SK-N-SH (cell line): ENCODE measurements at regions not wholly inside any gene's neighbourhood (a gene's known extent, or its start where the extent isn't known, plus 50 kb on each side); places are given as distances from the start of the nearest gene placed in this dataset.
A peak's percentile ranks its signal among the peaks of the same experiment; 100 is the strongest.

ENCODE experiments used
- CTCF ChIA-PET: fragments of 300-600, 350-600 bp; formaldehyde crosslinking; extraction: SDS; loops from one replicate; lab custom pipeline; 2021; lab: Yijun Ruan, JAX
- POLR2A ChIA-PET: fragments of 350-600 bp; sonication (Branson Sonifier 250); formaldehyde crosslinking; extraction: SDS; loops from one replicate; lab custom pipeline; 2020; ENCODE audit warnings: antibody characterized with exemption, inconsistent platforms; lab: Yijun Ruan, JAX
- DNase-seq: peaks from one replicate; pipeline ENCODE4 v3.0.0; 2012
- H2AFZ ChIP-seq: fragments of 200-600 bp; sonication (generic); 2 replicates; pipeline ENCODE4 v1.8.1; 2016; ENCODE audit warnings: antibody characterized with exemption, mild to moderate bottlenecking, low read depth
- H3F3A ChIP-seq: fragments of 200-600 bp; sonication (generic); replicated peaks from 2 replicates; pipeline ENCODE3; 2016; ENCODE audit warnings: antibody characterized with exemption, mild to moderate bottlenecking; ENCODE audit not compliant: insufficient read depth
- H3K27ac ChIP-seq, 2 experiments: fragments of 200-500 bp in 1 of 2; fragments of 200-600 bp in 1 of 2; sonication (Bioruptor generic) in 1 of 2; sonication (generic), shearing (Covaris generic) in 1 of 2; 2 replicates each; pipeline versions ENCODE4 v1.5.1 to v1.6.1; 2014 to 2016; ENCODE audit warnings: low read depth in 2 of 2, inconsistent platforms in 1 of 2, low read length in 1 of 2, mild to moderate bottlenecking in 1 of 2, mixed read lengths in 1 of 2
- H3K27me3 ChIP-seq: fragments of 200-600 bp; sonication (generic), shearing (Covaris generic); 2 replicates; pipeline ENCODE4 v1.6.1; 2016; ENCODE audit warnings: mixed run types; ENCODE audit not compliant: insufficient read depth
- H3K36me3 ChIP-seq, 2 experiments: fragments of 200-500 bp in 1 of 2; fragments of 200-600 bp in 1 of 2; sonication (Bioruptor generic) in 1 of 2; sonication (generic) in 1 of 2; replicated peaks in 1 of 2; 2 replicates each; pipeline versions ENCODE3 to v1.5.1; 2014 to 2016; ENCODE audit warnings: low read length in 1 of 2, mild to moderate bottlenecking in 1 of 2; ENCODE audit not compliant: insufficient read depth in 2 of 2, control insufficient read depth in 1 of 2
- H3K4me1 ChIP-seq, 2 experiments: fragments of 200-500 bp in 1 of 2; fragments of 200-600 bp in 1 of 2; sonication (Bioruptor generic) in 1 of 2; sonication (generic), shearing (Covaris generic) in 1 of 2; 2 replicates each; pipeline versions ENCODE4 v1.5.1 to v1.6.1; 2014 to 2016; ENCODE audit warnings: low read depth in 1 of 2, low read length in 1 of 2, mixed run types in 1 of 2; ENCODE audit not compliant: insufficient read depth in 2 of 2, control insufficient read depth in 1 of 2
- H3K4me2 ChIP-seq: fragments of 200-600 bp; sonication (generic), shearing (Covaris generic); 2 replicates; pipeline ENCODE4 v1.6.1; 2017; ENCODE audit warnings: mixed run types
- H3K4me3 ChIP-seq, 2 experiments: fragments of 200-500 bp in 1 of 2; fragments of 200-600 bp in 1 of 2; sonication (Bioruptor generic) in 1 of 2; sonication (generic), shearing (Covaris generic) in 1 of 2; 2 replicates each; pipeline versions ENCODE4 v1.5.1 to v1.8.1; 2014 to 2016; ENCODE audit warnings: low read depth in 2 of 2, inconsistent platforms in 1 of 2, low read length in 1 of 2, mild to moderate bottlenecking in 1 of 2, mixed read lengths in 1 of 2, moderate library complexity in 1 of 2
- H3K79me2 ChIP-seq: fragments of 200-600 bp; sonication (generic); 2 replicates; pipeline ENCODE4 v1.8.1; 2017; ENCODE audit warnings: mild to moderate bottlenecking; ENCODE audit not compliant: insufficient read depth
- H3K9ac ChIP-seq: fragments of 200-600 bp; sonication (generic); 2 replicates; pipeline ENCODE4 v1.6.1; 2017; ENCODE audit warnings: mixed run types
- H3K9me2 ChIP-seq: fragments of 200-600 bp; sonication (generic); 2 replicates; pipeline ENCODE4 v1.6.1; 2017; ENCODE audit warnings: mixed run types
- H3K9me3 ChIP-seq: fragments of 200-600 bp; sonication (generic); 2 replicates; pipeline ENCODE4 v1.6.1; 2017; ENCODE audit warnings: mixed run types, mild to moderate bottlenecking, moderate library complexity
- H4K20me1 ChIP-seq: fragments of 200-600 bp; sonication (generic); 2 replicates; pipeline ENCODE4 v1.6.1; 2017; ENCODE audit warnings: mild to moderate bottlenecking, mixed run types; ENCODE audit not compliant: insufficient read depth
- CHD2 ChIP-seq: fragments of 150-350 bp; IDR thresholded peaks from 2 replicates; pipeline ENCODE4 v1.6.1; 2018; ENCODE audit warnings: low read length; ENCODE audit not compliant: partially characterized antibody
- ELF1 ChIP-seq: IDR thresholded peaks from 2 replicates; pipeline ENCODE4 v1.4.0; 2012
- EP300 ChIP-seq, 2 experiments: IDR thresholded peaks; 2 replicates each; pipeline versions ENCODE4 v1.4.0 to v1.6.1; 2012; ENCODE audit warnings: borderline replicate concordance in 1 of 2, low read depth in 1 of 2, low read length in 1 of 2
- FOXJ3 ChIP-seq: sonication (generic); formaldehyde crosslinking; IDR thresholded peaks from 2 replicates; pipeline ENCODE4 v1.5.1; 2020; ENCODE audit warnings: mild to moderate bottlenecking, missing genetic modification reagents
- FOXM1 ChIP-seq: IDR thresholded peaks from 2 replicates; pipeline ENCODE4 v1.4.0; 2012; ENCODE audit warnings: low read depth, mild to moderate bottlenecking
- GABPA ChIP-seq: IDR thresholded peaks from 2 replicates; pipeline ENCODE4 v1.4.0; 2012; ENCODE audit warnings: low read depth, mild to moderate bottlenecking
- MEF2A ChIP-seq: IDR thresholded peaks from 2 replicates; pipeline ENCODE4 v1.4.0; 2012; ENCODE audit warnings: low read depth, borderline replicate concordance
- NRF1 ChIP-seq: IDR thresholded peaks from 2 replicates; pipeline ENCODE4 v1.6.1; 2012; ENCODE audit warnings: low read depth, mild to moderate bottlenecking, low read length
- RAD21 ChIP-seq: IDR thresholded peaks from 2 replicates; pipeline ENCODE4 v1.6.1; 2012; ENCODE audit warnings: mild to moderate bottlenecking, low read length
- RCOR1 ChIP-seq: fragments of 150-350 bp; IDR thresholded peaks from 2 replicates; pipeline ENCODE4 v1.6.1; 2017; ENCODE audit warnings: antibody characterized with exemption, low read length
- RFX5 ChIP-seq: IDR thresholded peaks from 2 replicates; pipeline ENCODE4 v1.6.1; 2012; ENCODE audit warnings: mild to moderate bottlenecking, improper control_type of control experiment, low read length
- RXRA ChIP-seq: IDR thresholded peaks from 2 replicates; pipeline ENCODE4 v1.4.0; 2012; ENCODE audit warnings: low read depth, mild to moderate bottlenecking, borderline replicate concordance
- SMC3 ChIP-seq: IDR thresholded peaks from 2 replicates; pipeline ENCODE4 v1.6.1; 2012; ENCODE audit warnings: low read depth, low read length, improper control_type of control experiment
- TCF12 ChIP-seq: IDR thresholded peaks from 2 replicates; pipeline ENCODE4 v1.4.0; 2012
- USF1 ChIP-seq: IDR thresholded peaks from 2 replicates; pipeline ENCODE4 v1.4.0; 2012; ENCODE audit warnings: low read depth, borderline replicate concordance
- WGBS: methylation state at CpG from one replicate; pipeline ENCODE4 v1.1.6; 2017; ENCODE audit warnings: low lambda C conversion rate; 5-methylcytosine and 5-hydroxymethylcytosine counted together
- TF ChIP-seq, protein P1 (sequence below): IDR thresholded peaks from 2 replicates; pipeline ENCODE4 v1.4.0; 2012; ENCODE audit warnings: low read depth, borderline replicate concordance
- TF ChIP-seq, protein P2 (sequence below): IDR thresholded peaks from 2 replicates; pipeline ENCODE4; 2012
- TF ChIP-seq, protein P3 (sequence below): IDR thresholded peaks from 2 replicates; pipeline ENCODE4 v1.4.0; 2012; ENCODE audit warnings: low read depth

- Histone ChIP-seq H3K4me1 (no peaks in the 10 kb centered on the region; a peak in 1 of 4 replicates), H3K79me2 (no peaks in the 10 kb centered on the region), H3K27ac (no peak overlapping the region), H3K9me2 (no peaks in the 10 kb centered on the region), H3K27me3 (no peaks in the 10 kb centered on the region), H3K36me3 (no peaks in the 10 kb centered on the region), H3K9me3 (no peaks in the 10 kb centered on the region), H3K9ac (no peak overlapping the region), H3F3A (no peaks in the 10 kb centered on the region), H4K20me1 (no peaks in the 10 kb centered on the region), H3K4me2 (no peak overlapping the region), H2AFZ (no peak overlapping the region), H3K4me3 (no peak overlapping the region)
- 57% methylated on average over 4 of the region's 4 CpGs for WGBS
- CTCF ChIA-PET = interaction anchor here (0.8 kb wide), 1 partner anchor 134 kb away, joined by 3 read pairs; no protein-coding TSS in a partner anchor
- DNase-seq = no peak
- POLR2A ChIA-PET = no interaction called here
- TF ChIP-seq, protein P1, sequence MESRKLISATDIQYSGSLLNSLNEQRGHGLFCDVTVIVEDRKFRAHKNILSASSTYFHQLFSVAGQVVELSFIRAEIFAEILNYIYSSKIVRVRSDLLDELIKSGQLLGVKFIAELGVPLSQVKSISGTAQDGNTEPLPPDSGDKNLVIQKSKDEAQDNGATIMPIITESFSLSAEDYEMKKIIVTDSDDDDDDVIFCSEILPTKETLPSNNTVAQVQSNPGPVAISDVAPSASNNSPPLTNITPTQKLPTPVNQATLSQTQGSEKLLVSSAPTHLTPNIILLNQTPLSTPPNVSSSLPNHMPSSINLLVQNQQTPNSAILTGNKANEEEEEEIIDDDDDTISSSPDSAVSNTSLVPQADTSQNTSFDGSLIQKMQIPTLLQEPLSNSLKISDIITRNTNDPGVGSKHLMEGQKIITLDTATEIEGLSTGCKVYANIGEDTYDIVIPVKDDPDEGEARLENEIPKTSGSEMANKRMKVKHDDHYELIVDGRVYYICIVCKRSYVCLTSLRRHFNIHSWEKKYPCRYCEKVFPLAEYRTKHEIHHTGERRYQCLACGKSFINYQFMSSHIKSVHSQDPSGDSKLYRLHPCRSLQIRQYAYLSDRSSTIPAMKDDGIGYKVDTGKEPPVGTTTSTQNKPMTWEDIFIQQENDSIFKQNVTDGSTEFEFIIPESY = no peak
- TF ChIP-seq GABPA = no peak
- TF ChIP-seq SMC3 = no peak
- no peak for TF ChIP-seq USF1
- TF ChIP-seq FOXJ3 (CRISPR knock-in tag) = no peak
- no peak for TF ChIP-seq RAD21
- TF ChIP-seq, protein P2, sequence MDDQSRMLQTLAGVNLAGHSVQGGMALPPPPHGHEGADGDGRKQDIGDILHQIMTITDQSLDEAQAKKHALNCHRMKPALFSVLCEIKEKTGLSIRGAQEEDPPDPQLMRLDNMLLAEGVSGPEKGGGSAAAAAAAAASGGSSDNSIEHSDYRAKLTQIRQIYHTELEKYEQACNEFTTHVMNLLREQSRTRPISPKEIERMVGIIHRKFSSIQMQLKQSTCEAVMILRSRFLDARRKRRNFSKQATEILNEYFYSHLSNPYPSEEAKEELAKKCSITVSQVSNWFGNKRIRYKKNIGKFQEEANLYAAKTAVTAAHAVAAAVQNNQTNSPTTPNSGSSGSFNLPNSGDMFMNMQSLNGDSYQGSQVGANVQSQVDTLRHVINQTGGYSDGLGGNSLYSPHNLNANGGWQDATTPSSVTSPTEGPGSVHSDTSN = no peak
- TF ChIP-seq FOXM1 = no peak
- no peak for TF ChIP-seq NRF1
- TF ChIP-seq ELF1 = no peak
- no peak for TF ChIP-seq EP300 (IDR thresholded peaks at IDR 0.05; ENCODE audit: borderline replicate concordance in 1 of 2, low read depth in 1 of 2, low read length in 1 of 2)
- TF ChIP-seq, protein P3, sequence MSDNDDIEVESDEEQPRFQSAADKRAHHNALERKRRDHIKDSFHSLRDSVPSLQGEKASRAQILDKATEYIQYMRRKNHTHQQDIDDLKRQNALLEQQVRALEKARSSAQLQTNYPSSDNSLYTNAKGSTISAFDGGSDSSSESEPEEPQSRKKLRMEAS = no peak
Observed at GRCh38 chr6:96743496-96743895, 93.8 kb downstream of the GPR63 start.

- no peaks in the 10 kb centered on the region for H4K20me1 ChIP-seq
- no peak overlapping the region for H2AFZ ChIP-seq
- H3K9me3 ChIP-seq = no peaks in the 10 kb centered on the region
- no peaks in the 10 kb centered on the region for H3K9me2 ChIP-seq
- no peak overlapping the region for H3K27ac ChIP-seq
- H3F3A ChIP-seq = no peaks in the 10 kb centered on the region
- no peak overlapping the region for H3K9ac ChIP-seq
- no peaks in the 10 kb centered on the region; a peak in 1 of 4 replicates for H3K4me1 ChIP-seq
- H3K4me3 ChIP-seq = no peak overlapping the region
- peak; percentile 53 for DNase-seq
- H3K36me3 ChIP-seq = no peaks in the 10 kb centered on the region
- 23% methylated on average over 4 of the region's 4 CpGs for WGBS
- H3K4me2 ChIP-seq = no peak overlapping the region
- ChIA-PET CTCF (interaction anchor here (1.0 to 1.2 kb wide), 2 partner anchors 56 to 110 kb away, joined by 3 read pairs; no protein-coding TSS in a partner anchor), POLR2A (no interaction called here)
- no peaks in the 10 kb centered on the region for H3K79me2 ChIP-seq
- H3K27me3 ChIP-seq = no peaks in the 10 kb centered on the region
- TF ChIP-seq ELF1 (no peak), USF1 (no peak), CHD2 (peak; percentile 35), RCOR1 (peak; percentile 95), RXRA (no peak), MEF2A (no peak), RFX5 (no peak), TCF12 (no peak)
- TF ChIP-seq, protein P3 = no peak
- TF ChIP-seq, protein P1 = no peak
Observed at GRCh38 chr6:96742702-96743101, 94.6 kb downstream of the GPR63 start.
